ENCODE measurements at regions not wholly inside any gene's neighbourhood (a gene's known extent, or its start where the extent isn't known, plus 50 kb on each side); places are given as distances from the start of the nearest gene placed in this dataset.

- TF ChIP-seq POLR2AphosphoS5 (IDR thresholded peaks at IDR 0.05; ENCODE audit: low read depth, low read length) (no peak), REST (IDR thresholded peaks at IDR 0.05; ENCODE audit: insufficient read depth in 1 of 2, low read depth in 2 of 2, low read length in 2 of 2) (no peak), TAF1 (IDR thresholded peaks at IDR 0.05; ENCODE audit: borderline replicate concordance, insufficient read depth, low read length) (no peak), SIN3A (IDR thresholded peaks at IDR 0.05; ENCODE audit: borderline replicate concordance, insufficient read depth, low read length) (no peak), FOXP2 (optimal IDR thresholded peaks at IDR 0.05; ENCODE audit: borderline replicate concordance, extremely low read depth, extremely low read length, insufficient read depth) (no peak)
These were observed 356.5 kb downstream of the INSC start for GRCh38 chr11:15471048-15471894.
